Thoracic aorta (tissue), 2 donors: ENCODE measurements at regions not wholly inside any gene's neighbourhood (a gene's known extent, or its start where the extent isn't known, plus 50 kb on each side); places are given as distances from the start of the nearest gene placed in this dataset.

Experiments
- ATAC-seq: fragments of 150-250 bp; one replicate; pipeline ENCODE4 v1.8.0; 2017; ENCODE audit warnings: low read depth; ENCODE audit not compliant: insufficient number of reproducible peaks, low FRiP score
- DNase-seq: peaks from one replicate; pipeline ENCODE4 v3.0.0-alpha.2; 2020; ENCODE audit warnings: low spot score
- H3K27ac ChIP-seq, 2 donors: fragments of 200-600 bp; sonication (generic); 1 replicate in 1 of 2; 2 replicates in 1 of 2; pipeline ENCODE4 v1.5.1; 2016; ENCODE audit warnings: mild to moderate bottlenecking in 2 of 2, moderate library complexity in 2 of 2
- H3K27me3 ChIP-seq: fragments of 200-600 bp; sonication (generic); replicated peaks from 2 replicates; pipeline ENCODE4 v1.6.0; 2016; ENCODE audit warnings: mild to moderate bottlenecking; ENCODE audit not compliant: insufficient read depth
- H3K36me3 ChIP-seq: fragments of 200-600 bp; sonication (generic); one replicate; pipeline ENCODE4 v1.5.1; 2016
- H3K4me1 ChIP-seq, 2 donors: fragments of 200-600 bp; sonication (generic); 1 replicate in 1 of 2; 2 replicates in 1 of 2; pipeline versions ENCODE4 v1.5.1 to v1.6.0; 2016; ENCODE audit warnings: low read depth in 2 of 2, mild to moderate bottlenecking in 1 of 2; ENCODE audit not compliant: control insufficient read depth in 1 of 2
- H3K4me3 ChIP-seq: fragments of 200-600 bp; sonication (generic); 2 replicates; pipeline ENCODE4 v1.5.1; 2016; ENCODE audit warnings: mild to moderate bottlenecking
- H3K9me3 ChIP-seq: fragments of 200-600 bp; sonication (generic); 2 replicates; pipeline ENCODE4 v1.5.1; 2016
- TF ChIP-seq, protein P1 (sequence below): fragments of 200-600 bp; sonication (generic); IDR thresholded peaks from one replicate; pipeline ENCODE4 v1.5.1; 2019; ENCODE audit warnings: antibody characterized with exemption

DNA sequence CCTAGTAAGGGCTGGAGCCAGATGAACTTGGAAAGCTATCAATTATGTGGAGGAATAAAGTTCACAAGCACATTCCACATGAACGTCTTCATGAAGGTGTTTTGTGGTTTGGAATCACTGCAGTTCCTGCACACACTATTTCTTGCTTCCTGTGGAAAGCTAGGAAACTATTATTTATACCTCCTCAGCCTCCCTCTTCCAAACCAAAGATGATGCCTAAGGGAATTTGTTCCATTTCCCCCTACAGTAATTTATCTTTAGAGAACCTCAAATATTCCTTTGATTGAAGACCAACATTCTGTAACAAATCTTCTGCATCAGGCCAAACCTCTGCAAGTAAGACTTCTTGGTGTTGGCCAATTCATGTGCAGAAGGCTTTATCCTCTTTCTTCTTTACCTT is 115.8 kb upstream of the ARHGAP20 start:
- ATAC-seq, result no peak
- TF ChIP-seq, protein P1, sequence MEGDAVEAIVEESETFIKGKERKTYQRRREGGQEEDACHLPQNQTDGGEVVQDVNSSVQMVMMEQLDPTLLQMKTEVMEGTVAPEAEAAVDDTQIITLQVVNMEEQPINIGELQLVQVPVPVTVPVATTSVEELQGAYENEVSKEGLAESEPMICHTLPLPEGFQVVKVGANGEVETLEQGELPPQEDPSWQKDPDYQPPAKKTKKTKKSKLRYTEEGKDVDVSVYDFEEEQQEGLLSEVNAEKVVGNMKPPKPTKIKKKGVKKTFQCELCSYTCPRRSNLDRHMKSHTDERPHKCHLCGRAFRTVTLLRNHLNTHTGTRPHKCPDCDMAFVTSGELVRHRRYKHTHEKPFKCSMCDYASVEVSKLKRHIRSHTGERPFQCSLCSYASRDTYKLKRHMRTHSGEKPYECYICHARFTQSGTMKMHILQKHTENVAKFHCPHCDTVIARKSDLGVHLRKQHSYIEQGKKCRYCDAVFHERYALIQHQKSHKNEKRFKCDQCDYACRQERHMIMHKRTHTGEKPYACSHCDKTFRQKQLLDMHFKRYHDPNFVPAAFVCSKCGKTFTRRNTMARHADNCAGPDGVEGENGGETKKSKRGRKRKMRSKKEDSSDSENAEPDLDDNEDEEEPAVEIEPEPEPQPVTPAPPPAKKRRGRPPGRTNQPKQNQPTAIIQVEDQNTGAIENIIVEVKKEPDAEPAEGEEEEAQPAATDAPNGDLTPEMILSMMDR, result no peak
- DNase-seq, result no peak
- Histone ChIP-seq H3K9me3 (no peaks in the 10 kb centered on the region), H3K27me3 (no peaks in the 10 kb centered on the region), H3K27ac (no peak overlapping the region), H3K4me3 (no peak overlapping the region), H3K36me3 (no peaks in the 10 kb centered on the region), H3K4me1 (no peaks in the 10 kb centered on the region)

DNA sequence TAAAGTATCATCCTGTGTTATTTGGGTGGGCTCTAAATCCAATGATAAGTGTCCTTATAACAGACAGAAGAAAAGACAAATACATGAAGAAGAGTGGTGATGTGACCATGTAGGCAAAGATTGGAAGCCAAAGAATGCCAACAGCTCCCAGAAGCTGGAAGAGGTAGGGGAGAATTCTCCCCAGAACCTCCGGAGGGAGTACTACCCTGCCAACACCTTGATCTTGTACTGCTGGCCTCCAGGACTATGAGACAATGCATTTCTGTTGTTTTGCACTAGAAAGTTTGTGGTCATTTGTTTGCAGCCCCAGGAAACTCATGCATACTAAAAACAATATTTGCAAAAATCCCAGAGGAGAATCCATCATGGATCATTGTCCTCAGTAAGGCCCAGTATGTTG is 115.0 kb upstream of the ARHGAP20 start:
- DNase-seq (no peak), ATAC-seq (no peak)
- H3K9me3 ChIP-seq, result no peaks in the 10 kb centered on the region
- no peak overlapping the region for H3K27ac ChIP-seq
- TF ChIP-seq, protein P1, result no peak
- H3K4me1 ChIP-seq, result no peaks in the 10 kb centered on the region
- H3K27me3 ChIP-seq, result no peaks in the 10 kb centered on the region
- H3K36me3 ChIP-seq, result no peaks in the 10 kb centered on the region
- H3K4me3 ChIP-seq, result no peak overlapping the region

DNA sequence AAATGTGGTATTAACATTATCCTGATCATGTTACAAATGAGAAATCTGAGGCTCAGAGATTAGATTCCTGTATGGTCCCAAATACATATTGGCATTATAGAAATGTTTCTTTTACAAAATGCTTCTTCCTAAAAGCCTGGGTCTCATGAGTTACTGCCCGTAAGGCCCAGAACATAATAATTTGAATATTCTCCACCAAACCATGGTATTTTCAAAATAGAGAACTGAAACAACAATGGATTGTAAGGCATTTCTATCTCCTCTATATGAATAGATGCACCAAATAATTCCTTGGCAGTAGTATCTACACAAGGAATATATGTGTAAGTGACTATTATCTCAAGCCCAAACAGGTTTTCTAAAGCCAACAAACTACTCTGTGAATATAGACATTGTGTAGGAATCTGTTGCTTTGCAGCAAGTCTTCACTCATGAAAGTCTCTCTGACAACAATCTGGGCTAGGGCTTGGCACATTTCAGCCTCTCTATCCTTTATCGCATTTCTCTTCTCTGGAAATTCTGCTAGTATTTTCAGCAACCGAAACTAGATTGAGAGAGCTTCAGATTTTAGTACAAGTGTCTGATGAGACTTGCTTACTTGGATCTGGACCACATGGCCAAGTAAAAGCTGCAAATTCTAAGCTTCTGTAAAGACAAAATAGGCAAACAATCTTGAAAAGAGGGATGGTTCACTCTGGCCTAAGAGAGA is 112.8 kb upstream of the ARHGAP20 start:
- ATAC-seq (no peak), DNase-seq (no peak)
- Histone ChIP-seq H3K9me3 (no peaks in the 10 kb centered on the region), H3K4me3 (no peak overlapping the region), H3K36me3 (no peaks in the 10 kb centered on the region), H3K27ac (no peak overlapping the region), H3K4me1 (no peaks in the 10 kb centered on the region), H3K27me3 (no peaks in the 10 kb centered on the region)
- TF ChIP-seq, protein P1, result no peak

DNA sequence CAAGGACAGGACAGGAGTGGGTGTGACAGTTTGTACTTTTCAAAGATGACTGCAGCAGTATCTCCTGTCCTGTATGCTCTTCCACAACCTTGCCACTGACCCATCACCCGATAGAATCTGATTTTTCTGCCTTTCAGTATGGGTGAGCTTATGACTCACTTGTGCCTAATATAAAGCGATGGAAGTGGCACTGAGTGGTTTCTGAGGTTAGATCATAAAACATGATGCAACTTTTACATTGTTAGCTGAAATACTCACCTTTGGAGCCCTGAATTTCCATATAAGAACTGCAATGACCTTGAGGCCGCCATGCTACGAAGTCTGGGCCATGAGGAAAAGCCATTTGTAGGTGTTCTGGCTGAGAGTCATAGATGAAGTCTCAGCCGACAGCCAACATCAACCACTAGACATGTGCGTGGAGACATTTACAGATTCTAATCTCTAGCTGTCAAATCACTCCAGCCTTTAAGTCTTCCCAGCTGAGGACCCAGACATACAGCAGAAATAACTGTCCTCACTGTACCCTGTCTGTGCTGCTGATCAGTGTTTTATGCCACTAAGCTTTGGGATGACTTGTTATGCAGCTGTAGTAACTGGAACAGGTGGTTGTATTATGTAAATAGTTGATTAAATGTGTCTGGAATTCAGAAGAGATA is 105.9 kb upstream of the ARHGAP20 start:
- Histone ChIP-seq H3K4me1 (no peaks in the 10 kb centered on the region), H3K36me3 (no peaks in the 10 kb centered on the region), H3K9me3 (no peaks in the 10 kb centered on the region), H3K4me3 (no peak overlapping the region), H3K27me3 (no peaks in the 10 kb centered on the region), H3K27ac (no peak overlapping the region)
- ATAC-seq (no peak), DNase-seq (no peak)
- TF ChIP-seq, protein P1, result no peak

DNA sequence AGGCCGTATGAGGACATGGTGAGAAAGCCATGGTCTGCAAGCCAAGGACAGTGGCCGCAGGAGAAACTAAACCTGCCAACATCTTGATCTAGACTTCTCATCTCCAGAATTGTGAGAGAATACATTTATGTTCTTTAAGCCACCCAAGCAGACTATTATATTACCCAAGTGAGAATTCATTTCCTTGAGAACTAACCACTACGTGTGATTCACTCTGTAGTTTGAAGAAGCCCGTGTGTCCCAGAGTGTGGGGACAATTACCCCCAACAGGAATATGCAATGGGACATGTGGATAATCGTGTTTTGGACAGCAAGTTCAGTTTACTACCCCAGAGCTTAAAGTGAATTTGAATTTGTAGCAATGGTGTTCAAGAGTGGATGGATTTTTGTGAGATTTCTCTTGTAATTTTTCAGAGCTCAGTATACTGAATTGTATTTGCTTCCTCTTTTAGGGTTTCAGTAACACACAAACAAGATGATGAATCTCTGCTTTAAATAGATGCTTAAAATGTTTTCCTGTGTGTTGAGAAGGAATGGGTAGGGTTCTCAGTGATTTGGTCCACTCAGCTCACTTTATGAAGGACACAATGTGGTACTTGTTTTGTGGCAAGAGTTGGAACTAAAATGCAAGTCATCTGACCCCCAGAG is 100.0 kb upstream of the ARHGAP20 start:
- no peaks in the 10 kb centered on the region for H3K4me1 ChIP-seq
- H3K9me3 ChIP-seq, result no peaks in the 10 kb centered on the region
- no peaks in the 10 kb centered on the region for H3K36me3 ChIP-seq
- H3K27ac ChIP-seq, result no peak overlapping the region
- no peak for ATAC-seq
- DNase-seq, result no peak
- H3K4me3 ChIP-seq, result no peak overlapping the region
- TF ChIP-seq, protein P1, result no peak
- H3K27me3 ChIP-seq, result no peaks in the 10 kb centered on the region
